Endodermal cell (in vitro differentiated cells): ENCODE measurements at regions not wholly inside any gene's neighbourhood (a gene's known extent, or its start where the extent isn't known, plus 50 kb on each side); places are given as distances from the start of the nearest gene placed in this dataset.

Experiments used
- DNase-seq: peaks from one replicate; pipeline ENCODE4 v3.0.0-alpha.2; 2017
- H3K27ac ChIP-seq: 2 replicates; pipeline ENCODE4 v1.5.1; 2013; ENCODE audit warnings: mild to moderate bottlenecking, low read depth, low read length, moderate library complexity
- H3K27me3 ChIP-seq: 2 replicates; pipeline ENCODE4 v1.6.1; 2013; ENCODE audit warnings: mild to moderate bottlenecking, low read length, moderate library complexity; ENCODE audit not compliant: insufficient read depth, control insufficient read depth, poor library complexity, severe bottlenecking
- H3K36me3 ChIP-seq: 2 replicates; pipeline ENCODE4 v1.7.0; 2013; ENCODE audit warnings: mild to moderate bottlenecking, low read length, moderate library complexity; ENCODE audit not compliant: control insufficient read depth, insufficient read depth
- H3K4me1 ChIP-seq: one replicate; pipeline ENCODE4 v1.7.0; 2013; ENCODE audit warnings: low read length; ENCODE audit not compliant: control insufficient read depth, insufficient read depth
- H3K4me3 ChIP-seq: 2 replicates; pipeline ENCODE4 v1.5.1; 2013; ENCODE audit warnings: mild to moderate bottlenecking, low read length, moderate library complexity
- H3K9ac ChIP-seq: 2 replicates; pipeline ENCODE4 v1.6.1; 2013; ENCODE audit warnings: mild to moderate bottlenecking, low read length, moderate library complexity; ENCODE audit not compliant: poor library complexity, severe bottlenecking; ENCODE audit errors: extremely low read depth
- H3K9me3 ChIP-seq: 2 replicates; pipeline ENCODE4 v1.6.1; 2013; ENCODE audit warnings: mild to moderate bottlenecking, low read length, moderate library complexity; ENCODE audit not compliant: control insufficient read depth
- H3K27ac Mint-ChIP-seq: 2 replicates; pipeline ENCODE4 v1.8.0; 2020; ENCODE audit warnings: mixed read lengths
- H3K27me3 Mint-ChIP-seq: 2 replicates; pipeline ENCODE4 v1.8.0; 2021; ENCODE audit warnings: mild to moderate bottlenecking, mixed read lengths; ENCODE audit not compliant: insufficient read depth
- H3K36me3 Mint-ChIP-seq: 2 replicates; pipeline ENCODE4 v1.8.0; 2020; ENCODE audit warnings: low read depth, mixed read lengths
- H3K4me1 Mint-ChIP-seq: 2 replicates; pipeline ENCODE4 v1.8.0; 2020; ENCODE audit warnings: mixed read lengths
- H3K4me3 Mint-ChIP-seq: 2 replicates; pipeline ENCODE4 v1.8.0; 2020; ENCODE audit warnings: mild to moderate bottlenecking, moderate library complexity, mixed read lengths
- H3K9me3 Mint-ChIP-seq: 2 replicates; pipeline ENCODE4 v1.8.0; 2020; ENCODE audit warnings: mild to moderate bottlenecking, mixed read lengths
- CTCF ChIP-seq: fragments of 200-600 bp; sonication (generic); conservative IDR thresholded peaks from 2 replicates; pipeline ENCODE4 v1.5.0; 2021; ENCODE audit warnings: antibody characterized with exemption, mild to moderate bottlenecking
- WGBS, 2 experiments: methylation state at CpG; one replicate each; pipeline versions ENCODE4 v1.1.5 to v1.1.7; 2013; ENCODE audit warnings: missing lambda C conversion rate in 2 of 2, mixed read lengths in 1 of 2; ENCODE audit not compliant: insufficient coverage in 1 of 2, insufficient read length in 1 of 2; 5-methylcytosine and 5-hydroxymethylcytosine counted together

DNA sequence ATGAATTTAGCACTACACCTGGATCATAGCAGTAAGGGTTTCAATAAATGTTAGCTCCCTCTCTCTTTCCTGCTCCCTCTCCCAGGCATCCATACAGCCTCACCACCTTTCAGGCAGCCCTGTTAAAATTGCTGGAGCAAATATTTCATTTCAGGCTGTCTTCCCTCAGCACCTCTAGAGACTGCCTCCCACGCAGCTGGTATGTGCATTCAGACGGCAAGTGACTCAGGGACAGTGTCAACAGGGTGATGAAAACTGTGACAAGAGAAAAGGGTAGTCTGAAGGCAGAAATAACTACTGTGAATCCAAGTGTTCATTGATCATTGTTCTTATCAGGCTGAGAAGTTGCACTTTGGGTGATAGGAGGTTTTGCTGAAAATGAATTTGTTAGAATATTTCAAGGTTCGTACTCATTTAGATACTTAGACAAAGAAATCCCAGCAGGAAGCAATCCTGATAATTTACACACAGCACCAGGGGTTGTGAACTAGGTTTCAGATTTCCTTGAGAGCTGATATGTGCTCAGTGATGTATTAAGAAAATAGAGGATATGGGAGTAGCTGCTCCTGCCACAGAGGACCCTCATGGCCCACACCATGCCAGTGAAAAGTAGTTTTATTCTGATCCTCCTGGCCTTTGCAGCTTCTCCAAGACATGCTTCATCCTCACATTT is 424.2 kb downstream of the FGF13 start:
- DNase-seq = peak; percentile 52
- Mint-ChIP-seq H3K36me3 (no peaks in the 10 kb centered on the region), H3K27ac (peak overlapping the region; percentile 63), H3K4me1 (peaks cover 34% of the 10 kb centered on the region), H3K9me3 (peaks cover 16% of the 10 kb centered on the region), H3K27me3 (no peaks in the 10 kb centered on the region), H3K4me3 (no peak overlapping the region)
- H3K9ac ChIP-seq = no peak overlapping the region
- H3K4me3 ChIP-seq = peak overlapping the region; percentile 40
- no peaks in the 10 kb centered on the region for H3K9me3 ChIP-seq
- peaks cover 2% of the 10 kb centered on the region for H3K4me1 ChIP-seq
- 5% methylated on average over 2 of the region's 3 CpGs; no CpG with 5 or more reads in 1 of the 2 experiments for WGBS, 2 experiments
- no peak overlapping the region for H3K27ac ChIP-seq
- H3K36me3 ChIP-seq = no peaks in the 10 kb centered on the region
- no peaks in the 10 kb centered on the region for H3K27me3 ChIP-seq
- TF ChIP-seq CTCF = no peak

- Histone ChIP-seq H3K4me3 (no peak overlapping the region), H3K9ac (no peak overlapping the region), H3K36me3 (no peaks in the 10 kb centered on the region), H3K9me3 (no peaks in the 10 kb centered on the region), H3K27me3 (no peaks in the 10 kb centered on the region), H3K27ac (no peak overlapping the region), H3K4me1 (no peaks in the 10 kb centered on the region)
- peaks cover 11% of the 10 kb centered on the region for H3K9me3 Mint-ChIP-seq
- no peak for TF ChIP-seq CTCF
- no peak overlapping the region for H3K27ac Mint-ChIP-seq
- no peak overlapping the region for H3K4me3 Mint-ChIP-seq
- WGBS, 2 experiments = 95% methylated on average over 5 of the region's 5 CpGs; no CpG with 5 or more reads in 1 of the 2 experiments
- no peaks in the 10 kb centered on the region for H3K27me3 Mint-ChIP-seq
- DNase-seq = no peak
- H3K4me1 Mint-ChIP-seq = peaks cover 16% of the 10 kb centered on the region
- H3K36me3 Mint-ChIP-seq = no peaks in the 10 kb centered on the region
Measured at GRCh38 chrX:138294951-138295350, 416.6 kb downstream of the FGF13 start.

- peaks cover 16% of the 10 kb centered on the region for H3K4me1 Mint-ChIP-seq
- H3K27me3 Mint-ChIP-seq = no peaks in the 10 kb centered on the region
Measured at GRCh38 chrX:138298268-138298667, 413.2 kb downstream of the FGF13 start.

More at GRCh38 chrX:138298268-138298667, 413.2 kb downstream of the FGF13 start:
- Mint-ChIP-seq H3K4me3 (no peak overlapping the region), H3K36me3 (peaks cover 3% of the 10 kb centered on the region), H3K27ac (no peak overlapping the region), H3K9me3 (peaks cover 20% of the 10 kb centered on the region)
- no peak overlapping the region for H3K27ac ChIP-seq
- H3K9me3 ChIP-seq = no peaks in the 10 kb centered on the region
- no peak for DNase-seq
- no peaks in the 10 kb centered on the region for H3K4me1 ChIP-seq
- peaks cover 4% of the 10 kb centered on the region for H3K36me3 ChIP-seq
- H3K9ac ChIP-seq = no peak overlapping the region
- peak; percentile 19 for TF ChIP-seq CTCF
- 89 to 90% methylated on average over 2 to 3 of the region's 3 CpGs for WGBS, 2 experiments
- H3K4me3 ChIP-seq = no peak overlapping the region
- H3K27me3 ChIP-seq = no peaks in the 10 kb centered on the region
